ENCODE measurements at regions not wholly inside any gene's neighbourhood (a gene's known extent, or its start where the extent isn't known, plus 50 kb on each side); places are given as distances from the start of the nearest gene placed in this dataset.
A peak's percentile ranks its signal among the peaks of the same experiment; 100 is the strongest.

DNA sequence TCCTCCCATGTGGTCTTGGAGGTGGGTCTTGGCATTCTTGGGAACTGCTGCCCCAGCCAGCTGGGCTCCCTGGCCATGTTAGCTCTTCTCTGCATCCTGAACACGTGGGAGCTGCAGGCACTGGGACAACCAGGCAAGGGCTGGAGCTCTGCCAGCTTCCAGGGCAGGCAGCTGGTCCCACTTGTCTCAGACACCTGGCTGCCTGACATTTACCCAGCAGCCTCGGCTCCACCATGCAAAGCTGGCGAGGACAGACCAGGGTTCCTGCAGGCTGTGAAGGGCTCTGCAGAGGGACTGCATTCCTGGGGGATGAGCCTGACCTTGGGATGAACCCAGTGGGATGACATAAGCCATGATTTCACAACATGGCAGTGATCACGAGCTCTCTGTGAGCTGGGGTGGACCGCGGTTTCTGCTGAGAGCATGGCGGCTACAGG is 99.0 kb upstream of the TSHZ3 start:
- TF ChIP-seq POU5F1 (IDR thresholded peaks at IDR 0.05; ENCODE audit: low read depth, low read length) (no peak), JUN (IDR thresholded peaks at IDR 0.05; ENCODE audit: low read depth, low read length) (no peak), CBX5 (IDR thresholded peaks at IDR 0.05; ENCODE audit: low read depth, low read length) (no peak), TAF7 (optimal IDR thresholded peaks at IDR 0.05; ENCODE audit: borderline replicate concordance, low read depth, low read length) (no peak)

More for the DNA sequence above, 99.0 kb upstream of the TSHZ3 start:
- Histone ChIP-seq H2BK120ac (replicated peaks; ENCODE audit: low read depth, low read length) (no peak overlapping the region), H4K8ac (ENCODE audit: extremely low read depth, insufficient read depth, low read length) (no peak overlapping the region; the same call in 1 of the 2 replicates), H3K23me2 (ENCODE audit: low read depth, low read length) (no peaks in the 10 kb centered on the region), H2BK5ac (ENCODE audit: low read depth, low read length) (no peak overlapping the region), H3K23ac (ENCODE audit: insufficient read length) (no peak overlapping the region), H3K4me2 (ENCODE audit: insufficient read depth in 1 of 2, low read depth in 2 of 2, low read length in 2 of 2) (no peak overlapping the region), H3K36me3 (ENCODE audit: control insufficient read depth in 2 of 4, insufficient read depth in 4 of 4, low read length in 3 of 4) (no peaks in the 10 kb centered on the region), H2AFZ (ENCODE audit: low read length) (no peak overlapping the region), H3K9me3 (ENCODE audit: insufficient read depth in 2 of 2, low read depth in 1 of 2, low read length in 1 of 2) (0 out of 4 replicates have a peak, but pooled peaks cover 4 to 8% of the 10 kb centered on the region in 2 experiments), H2BK15ac (ENCODE audit: low read length) (peak overlapping the region; percentile 65; the same call in 1 of the 2 replicates), H3K4me3 (ENCODE audit: extremely low read depth in 1 of 4, insufficient read depth in 2 of 4, low read depth in 3 of 4, low read length in 4 of 4) (no peak overlapping the region), H3K27me3 (replicated peaks in 1 of 4; ENCODE audit: control insufficient read depth in 3 of 4, extremely low read depth in 1 of 4, insufficient read depth in 3 of 4, low read length in 3 of 4) (no peaks in the 10 kb centered on the region), H2AK5ac (ENCODE audit: low read depth, low read length) (no peak overlapping the region), H3K79me1 (ENCODE audit: low read depth, low read length) (no peaks in the 10 kb centered on the region), H3K4ac (replicated peaks; ENCODE audit: insufficient read length, low read depth, low read length) (no peak overlapping the region), H3K79me2 (ENCODE audit: control insufficient read depth in 1 of 2, insufficient read depth in 2 of 2, low read length in 2 of 2) (no peaks in the 10 kb centered on the region), H3K9ac (replicated peaks in 1 of 4; ENCODE audit: extremely low read depth in 1 of 4, low read depth in 3 of 4, low read length in 3 of 4) (no peak overlapping the region), H3K4me1 (replicated peaks in 1 of 4; ENCODE audit: control insufficient read depth in 3 of 4, insufficient read depth in 4 of 4, low read length in 3 of 4) (no peaks in the 10 kb centered on the region; a peak in 1 of 7 replicates), H3K18ac (ENCODE audit: extremely low read depth, low read length) (0 out of 2 replicates have a peak overlapping the region, but pooled peaks have one; percentile 19), H3K27ac (ENCODE audit: low read depth, low read length) (no peak overlapping the region), H4K91ac (replicated peaks; ENCODE audit: insufficient read length, low read length) (no peak overlapping the region), H3K14ac (ENCODE audit: insufficient read length) (no peak overlapping the region), H4K5ac (ENCODE audit: insufficient read length, low read depth, low read length) (no peak overlapping the region), H2BK20ac (ENCODE audit: low read length) (peak overlapping the region; percentile 97; the same call in 1 of the 2 replicates), H2BK12ac (ENCODE audit: low read depth, low read length) (peak overlapping the region; percentile 85; the same call in 1 of the 2 replicates), H3K56ac (replicated peaks; ENCODE audit: insufficient read length, low read depth, low read length) (no peak overlapping the region), H4K20me1 (replicated peaks in 1 of 2; ENCODE audit: control insufficient read depth in 1 of 2, insufficient read depth in 2 of 2, low read length in 2 of 2) (no peaks in the 10 kb centered on the region)
- FAIRE-seq (no peak), DNase-seq (ENCODE audit: low read depth in 1 of 2, low spot score in 2 of 2) (no peak)
- CTCF ChIA-PET (ENCODE audit: partially characterized antibody), result interaction anchor here (1.2 to 4.2 kb wide), 2 partner anchors 12 to 394 kb away, joined by 3 to 14 read pairs; no protein-coding TSS in a partner anchor
- 97% methylated on average over 7 of the region's 7 CpGs; no CpG with 5 or more reads in 1 of the 2 experiments for WGBS, 2 experiments (ENCODE audit: extremely low coverage in 1 of 2, insufficient coverage in 1 of 2, insufficient read length in 1 of 2, insufficient replicate concordance in 2 of 2, low coverage in 1 of 2, low lambda C conversion rate in 2 of 2, missing lambda C conversion rate in 1 of 2)
- POLR2A ChIA-PET (ENCODE audit: partially characterized antibody), result no interaction called here
